GM12878 (cell line): ENCODE measurements at regions not wholly inside any gene's neighbourhood (a gene's known extent, or its start where the extent isn't known, plus 50 kb on each side); places are given as distances from the start of the nearest gene placed in this dataset.

ENCODE experiments used
- ATAC-seq: fragments of 200-7000 bp; cut with Tn5 transposase; 3 replicates; pipeline ENCODE4 v1.9.1; 2020; ENCODE audit warnings: mild to moderate bottlenecking, moderate library complexity
- BruUV-seq: library from RNA; stranded (reverse); fragments of 400-500 nt; replicated peaks from 2 replicates; lab custom pipeline; 2021; lab: Mats Ljungman, UMichigan
- CTCF ChIA-PET: fragments of 300-600 bp; sonication (Branson Sonifier 250); formaldehyde crosslinking; extraction: SDS; loops from one replicate; lab custom pipeline; 2021; ENCODE audit warnings: inconsistent platforms; lab: Yijun Ruan, JAX
- POLR2A ChIA-PET: fragments of 350-600 bp; formaldehyde crosslinking; extraction: SDS; loops from one replicate; lab custom pipeline; 2021; ENCODE audit warnings: inconsistent platforms; lab: Charles Lee
- RAD21 ChIA-PET: fragments of 300-600 bp; sonication (Branson Sonifier 250); formaldehyde crosslinking; loops from one replicate; lab custom pipeline; 2023; ENCODE audit warnings: antibody characterized with exemption; ENCODE audit not compliant: unreplicated experiment; lab: Charles Lee
- SMC1A ChIA-PET: fragments of 300-600 bp; sonication (Branson Sonifier 250); formaldehyde crosslinking; loops from one replicate; lab custom pipeline; 2023; ENCODE audit not compliant: unreplicated experiment, uncharacterized antibody; lab: Charles Lee
- DNase-seq: peaks from one replicate; pipeline ENCODE4 v3.0.0-alpha.2; 2011; ENCODE audit warnings: low read depth, low spot score
- FAIRE-seq: peaks from 3 replicates; lab custom pipeline; 2011; peaks lifted over from hg19 to GRCh38; lab: Jason Lieb, UNC
- H2AFZ ChIP-seq: 2 replicates; pipeline ENCODE4 v1.6.0; 2011; ENCODE audit warnings: low read depth, low read length, control low read depth; ENCODE audit not compliant: control insufficient read depth
- H3K27ac ChIP-seq: 2 replicates; pipeline ENCODE4 v1.5.1; 2011; ENCODE audit warnings: control low read depth; ENCODE audit not compliant: control insufficient read depth, insufficient read depth
- H3K27me3 ChIP-seq, 2 experiments: replicated peaks in 1 of 2; 2 replicates each; pipeline versions ENCODE4 v1.6.0 to v1.6.1; 2011; ENCODE audit warnings: low read length in 1 of 2; ENCODE audit not compliant: control insufficient read depth in 2 of 2, insufficient read depth in 2 of 2
- H3K36me3 ChIP-seq, 2 experiments: 2 replicates each; pipeline ENCODE4 v1.5.1; 2011; ENCODE audit warnings: low read length in 1 of 2; ENCODE audit not compliant: control insufficient read depth in 2 of 2, insufficient read depth in 2 of 2
- H3K4me1 ChIP-seq: 2 replicates; pipeline ENCODE4 v1.6.1; 2011; ENCODE audit warnings: mild to moderate bottlenecking, low read length, moderate library complexity, mixed read lengths; ENCODE audit not compliant: control insufficient read depth, insufficient read depth
- H3K4me2 ChIP-seq: 2 replicates; pipeline ENCODE4 v1.6.0; 2011; ENCODE audit warnings: control low read depth; ENCODE audit not compliant: control insufficient read depth, insufficient read depth
- H3K4me3 ChIP-seq: fragments of 200-600 bp; sonication (generic); 2 replicates; pipeline ENCODE4 v1.5.1; 2016
- H3K79me2 ChIP-seq: 2 replicates; pipeline ENCODE4 v1.6.0; 2011; ENCODE audit warnings: low read length; ENCODE audit not compliant: control insufficient read depth, insufficient read depth
- H3K9ac ChIP-seq: 2 replicates; pipeline ENCODE4 v1.8.0; 2011; ENCODE audit warnings: low read length, control low read depth, mixed read lengths; ENCODE audit not compliant: control insufficient read depth, insufficient read depth
- H3K9me3 ChIP-seq: replicated peaks from 3 replicates; pipeline ENCODE4 v1.5.1; 2011; ENCODE audit warnings: mild to moderate bottlenecking, low read length; ENCODE audit not compliant: control insufficient read depth, insufficient read depth
- H4K20me1 ChIP-seq: 2 replicates; pipeline ENCODE4 v1.6.0; 2011; ENCODE audit not compliant: control insufficient read depth, insufficient read depth
- ASH2L ChIP-seq: fragments of 300-600, 200-600 bp; sonication (generic); IDR thresholded peaks from 2 replicates; pipeline ENCODE4 v1.6.1; 2017; ENCODE audit warnings: low read depth, mild to moderate bottlenecking, borderline replicate concordance
- ATF7 ChIP-seq: fragments of 450-650 bp; IDR thresholded peaks from 2 replicates; pipeline ENCODE4 v1.6.1; 2016; ENCODE audit warnings: low read depth, mild to moderate bottlenecking
- CTCF ChIP-seq, 3 experiments: IDR thresholded peaks in 2 of 3; conservative IDR thresholded peaks in 1 of 3; 2 replicates each; pipeline ENCODE4 v1.5.1; 2011; ENCODE audit warnings: low read depth in 3 of 3, low read length in 3 of 3, mild to moderate bottlenecking in 3 of 3, control low read depth in 2 of 3, moderate library complexity in 2 of 3, inconsistent platforms in 1 of 3, mixed read lengths in 1 of 3; ENCODE audit not compliant: control insufficient read depth in 2 of 3, insufficient read depth in 1 of 3; ENCODE audit errors: extremely low read depth in 1 of 3
- GATAD2B ChIP-seq: fragments of 450-650 bp; conservative IDR thresholded peaks from 2 replicates; pipeline ENCODE4 v1.6.1; 2017; ENCODE audit warnings: low read depth, mild to moderate bottlenecking, moderate library complexity
- HDGF ChIP-seq: fragments of 450-650 bp; IDR thresholded peaks from 2 replicates; pipeline ENCODE4 v1.6.1; 2016; ENCODE audit warnings: antibody characterized with exemption
- MAX ChIP-seq: IDR thresholded peaks from 2 replicates; pipeline ENCODE4 v1.6.1; 2012; ENCODE audit warnings: low read depth, low read length, improper control_type of control experiment
- PML ChIP-seq: IDR thresholded peaks from 2 replicates; pipeline ENCODE4 v1.6.1; 2012; ENCODE audit warnings: low read length, inconsistent platforms
- RB1 ChIP-seq: fragments of 450-650 bp; formaldehyde crosslinking; IDR thresholded peaks from 2 replicates; pipeline ENCODE4 v1.6.1; 2017; ENCODE audit warnings: mild to moderate bottlenecking, borderline replicate concordance
- WGBS: methylation state at CpG from one replicate; pipeline ENCODE4 v1.1.6; 2016; ENCODE audit warnings: low lambda C conversion rate; ENCODE audit not compliant: insufficient replicate concordance, insufficient coverage; ENCODE audit errors: missing lambda C conversion rate; 5-methylcytosine and 5-hydroxymethylcytosine counted together
- in situ Hi-C: fragments of 300-500 bp; cut with MboI; formaldehyde crosslinking; loops from 9 replicates; pipeline ENCODE4 v1.14.3; 2018; ENCODE audit warnings: mixed read lengths
- intact Hi-C: fragments of 100-400 bp; cut with micrococcal nuclease; formaldehyde crosslinking; loops from one replicate; pipeline ENCODE4 v1.14.2; 2022; ENCODE audit not compliant: unreplicated experiment

- BruUV-seq, result no TSS peak
- SMC1A ChIA-PET, result no interaction called here
- H3K79me2 ChIP-seq, result no peaks in the 10 kb centered on the region
- RAD21 ChIA-PET, result no interaction called here
- no peak for TF ChIP-seq MAX
- no peak for TF ChIP-seq RB1
- TF ChIP-seq GATAD2B, result no peak
- TF ChIP-seq HDGF, result no peak
- no peak for TF ChIP-seq CTCF (IDR thresholded peaks at IDR 0.05 in 2 of 3, conservative IDR thresholded peaks at IDR 0.05 in 1 of 3; ENCODE audit: control insufficient read depth in 2 of 3, extremely low read depth in 1 of 3, insufficient read depth in 1 of 3, low read depth in 3 of 3, low read length in 3 of 3)
- no peak for TF ChIP-seq ATF7
- no peak for TF ChIP-seq ASH2L
- no peak for TF ChIP-seq PML
- POLR2A ChIA-PET, result no interaction called here
- no peaks in the 10 kb centered on the region for H3K27me3 ChIP-seq
- H2AFZ ChIP-seq, result no peak overlapping the region
- no peaks in the 10 kb centered on the region for H3K4me1 ChIP-seq
- no peak for FAIRE-seq
- no peaks in the 10 kb centered on the region for H3K36me3 ChIP-seq
- no peaks in the 10 kb centered on the region; the same call in 2 of the 3 replicates for H3K9me3 ChIP-seq
- no peak overlapping the region for H3K9ac ChIP-seq
- CTCF ChIA-PET, result no interaction called here
- no peak for ATAC-seq
- 13% methylated on average over 4 of the region's 4 CpGs for WGBS
- no peaks in the 10 kb centered on the region for H4K20me1 ChIP-seq
- intact Hi-C loops, result no loop called here
- H3K4me3 ChIP-seq, result no peak overlapping the region
- no peak overlapping the region for H3K27ac ChIP-seq
- no peak for DNase-seq
- H3K4me2 ChIP-seq, result no peak overlapping the region
- in situ Hi-C loops, result no loop called here
These were observed 466.5 kb downstream of the BRD1 start for GRCh38 chr22:49361164-49361563.
